AG04450 (cell line): ENCODE measurements at regions not wholly inside any gene's neighbourhood (a gene's known extent, or its start where the extent isn't known, plus 50 kb on each side); places are given as distances from the start of the nearest gene placed in this dataset.
"Not testable (repeated sequence)": the region's sequence is repeated elsewhere in the genome, so short reads cannot be mapped to it uniquely, and the experiment has no call there.

ENCODE experiments used
- CTCF ChIA-PET: fragments of 300-600, 350-600 bp; formaldehyde crosslinking; extraction: SDS; loops from one replicate; lab custom pipeline; 2022; ENCODE audit warnings: antibody characterized with exemption, inconsistent platforms; lab: Charles Lee
- POLR2A ChIA-PET: fragments of 350-600 bp; formaldehyde crosslinking; extraction: SDS; loops from one replicate; lab custom pipeline; 2021; ENCODE audit warnings: antibody characterized with exemption, inconsistent platforms; lab: Yijun Ruan, JAX
- DNase-seq: peaks from one replicate; pipeline ENCODE4 v3.0.0-alpha.2; 2011; ENCODE audit warnings: low read depth, low spot score
- H3K27ac ChIP-seq: one replicate; pipeline ENCODE4 v1.5.1; 2012; ENCODE audit warnings: low read depth, low read length, control low read depth
- H3K27me3 ChIP-seq: one replicate; pipeline ENCODE4 v1.6.0; 2012; ENCODE audit warnings: low read length; ENCODE audit not compliant: control insufficient read depth, insufficient read depth
- H3K4me3 ChIP-seq: 2 replicates; pipeline ENCODE4 v1.5.1; 2011; ENCODE audit warnings: mild to moderate bottlenecking, low read depth, low read length, control low read depth
- H3K9me3 ChIP-seq: 2 replicates; pipeline ENCODE4 v1.5.1; 2012; ENCODE audit warnings: low read length; ENCODE audit not compliant: control insufficient read depth, insufficient read depth
- TF ChIP-seq, protein P1 (sequence below): IDR thresholded peaks from 2 replicates; pipeline ENCODE4 v1.5.1; 2011; ENCODE audit warnings: low read depth, low read length, control low read depth, inconsistent platforms

DNA sequence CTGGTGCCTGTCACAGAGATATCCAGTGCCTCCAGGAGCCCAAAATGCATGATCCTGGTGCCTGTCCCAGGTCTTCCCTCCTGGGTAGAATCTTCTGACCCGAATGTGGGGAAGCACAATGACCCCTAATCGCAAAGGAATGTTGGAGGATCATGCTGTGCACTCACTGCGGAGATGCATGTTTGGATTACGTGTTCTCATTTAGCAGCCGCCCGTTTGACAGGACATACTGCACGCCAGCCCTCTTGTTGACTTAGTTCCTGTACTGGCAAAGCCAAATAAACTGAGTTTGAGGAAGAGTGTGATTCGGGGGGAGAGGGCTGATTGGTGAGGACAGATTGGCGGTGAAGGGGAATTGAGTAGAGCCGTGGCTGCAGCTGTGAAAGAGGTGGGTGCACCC is 85.9 kb upstream of the SIM2 start:
- peaks cover 10% of the 10 kb centered on the region for H3K27me3 ChIP-seq
- H3K27ac ChIP-seq, result no peak overlapping the region
- H3K9me3 ChIP-seq, result peaks cover 7% of the 10 kb centered on the region; the same call in 1 of the 2 replicates
- ChIA-PET POLR2A (no interaction called here), CTCF (interaction anchor here (1.0 kb wide), 1 partner anchor 17 kb away, joined by 3 read pairs; no protein-coding TSS in a partner anchor)
- TF ChIP-seq, protein P1, sequence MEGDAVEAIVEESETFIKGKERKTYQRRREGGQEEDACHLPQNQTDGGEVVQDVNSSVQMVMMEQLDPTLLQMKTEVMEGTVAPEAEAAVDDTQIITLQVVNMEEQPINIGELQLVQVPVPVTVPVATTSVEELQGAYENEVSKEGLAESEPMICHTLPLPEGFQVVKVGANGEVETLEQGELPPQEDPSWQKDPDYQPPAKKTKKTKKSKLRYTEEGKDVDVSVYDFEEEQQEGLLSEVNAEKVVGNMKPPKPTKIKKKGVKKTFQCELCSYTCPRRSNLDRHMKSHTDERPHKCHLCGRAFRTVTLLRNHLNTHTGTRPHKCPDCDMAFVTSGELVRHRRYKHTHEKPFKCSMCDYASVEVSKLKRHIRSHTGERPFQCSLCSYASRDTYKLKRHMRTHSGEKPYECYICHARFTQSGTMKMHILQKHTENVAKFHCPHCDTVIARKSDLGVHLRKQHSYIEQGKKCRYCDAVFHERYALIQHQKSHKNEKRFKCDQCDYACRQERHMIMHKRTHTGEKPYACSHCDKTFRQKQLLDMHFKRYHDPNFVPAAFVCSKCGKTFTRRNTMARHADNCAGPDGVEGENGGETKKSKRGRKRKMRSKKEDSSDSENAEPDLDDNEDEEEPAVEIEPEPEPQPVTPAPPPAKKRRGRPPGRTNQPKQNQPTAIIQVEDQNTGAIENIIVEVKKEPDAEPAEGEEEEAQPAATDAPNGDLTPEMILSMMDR, result no peak
- DNase-seq, result peak; percentile 24
- H3K4me3 ChIP-seq, result no peak overlapping the region

DNA sequence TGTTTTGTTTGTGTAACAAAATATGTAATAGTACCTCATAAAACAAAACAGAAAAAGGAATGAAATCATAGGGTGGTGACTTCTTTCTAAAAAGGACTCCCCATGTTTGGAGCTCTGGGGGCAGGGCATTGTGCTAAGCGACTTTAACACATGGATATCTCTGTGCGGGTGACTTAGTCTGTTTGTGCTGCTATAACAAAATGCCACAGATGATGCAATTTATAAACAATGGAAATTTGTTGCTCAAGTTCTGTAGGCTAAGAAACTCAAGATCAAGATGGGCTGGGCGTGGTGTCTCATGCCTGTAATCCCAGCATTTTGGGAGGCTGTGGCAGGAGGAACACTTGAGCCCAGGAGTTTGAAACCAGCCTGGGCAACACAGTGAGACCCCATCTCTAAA is 85.4 kb upstream of the SIM2 start:
- no peak for DNase-seq
- ChIA-PET CTCF (no interaction called here), POLR2A (no interaction called here)
- Histone ChIP-seq H3K4me3 (no peak overlapping the region), H3K9me3 (peaks cover 7% of the 10 kb centered on the region; the same call in 1 of the 2 replicates), H3K27ac (no peak overlapping the region), H3K27me3 (peaks cover 7% of the 10 kb centered on the region)
- TF ChIP-seq, protein P1, result no peak

DNA sequence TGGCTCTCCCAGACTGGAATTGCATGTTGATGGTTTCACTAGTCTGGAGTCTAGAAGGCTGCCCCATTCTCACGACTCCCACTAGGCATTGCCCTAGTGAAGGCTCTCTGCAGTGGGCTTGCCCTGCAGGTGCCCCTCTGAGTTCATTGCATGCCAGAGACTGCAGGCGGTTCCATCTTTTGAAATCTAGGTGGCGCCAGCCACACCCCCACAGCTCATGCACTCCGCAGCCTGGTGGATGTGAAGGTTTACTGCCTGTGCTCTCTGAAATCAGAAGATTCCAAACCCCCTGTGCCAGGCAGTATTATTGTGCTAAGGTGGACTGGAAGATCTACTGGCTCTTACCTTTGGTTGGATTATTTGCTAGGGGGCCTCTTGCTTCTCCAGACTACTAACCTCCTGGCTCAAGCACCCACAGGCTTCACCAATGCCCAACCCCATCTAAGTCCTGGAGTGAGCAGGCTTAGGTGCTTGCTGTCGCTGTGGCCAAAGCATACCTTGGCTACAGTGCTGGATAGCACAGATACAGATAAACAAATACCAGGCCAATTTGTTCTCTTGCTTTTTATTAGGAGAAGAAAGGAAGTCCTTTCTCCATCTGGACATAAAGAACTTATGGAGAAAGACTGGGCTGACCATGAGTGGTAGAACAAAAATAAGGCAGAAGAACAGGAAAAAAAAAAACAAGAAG is 83.5 kb upstream of the SIM2 start:
- no peak overlapping the region for H3K27ac ChIP-seq
- ChIA-PET POLR2A (no interaction called here), CTCF (interaction anchor here (1.0 kb wide), 1 partner anchor 15 kb away, joined by 4 read pairs; no protein-coding TSS in a partner anchor)
- H3K4me3 ChIP-seq, result no peak overlapping the region
- no peak for DNase-seq
- TF ChIP-seq, protein P1, result no peak
- peaks cover 7% of the 10 kb centered on the region; the same call in 1 of the 2 replicates for H3K9me3 ChIP-seq
- peaks cover 7% of the 10 kb centered on the region for H3K27me3 ChIP-seq

DNA sequence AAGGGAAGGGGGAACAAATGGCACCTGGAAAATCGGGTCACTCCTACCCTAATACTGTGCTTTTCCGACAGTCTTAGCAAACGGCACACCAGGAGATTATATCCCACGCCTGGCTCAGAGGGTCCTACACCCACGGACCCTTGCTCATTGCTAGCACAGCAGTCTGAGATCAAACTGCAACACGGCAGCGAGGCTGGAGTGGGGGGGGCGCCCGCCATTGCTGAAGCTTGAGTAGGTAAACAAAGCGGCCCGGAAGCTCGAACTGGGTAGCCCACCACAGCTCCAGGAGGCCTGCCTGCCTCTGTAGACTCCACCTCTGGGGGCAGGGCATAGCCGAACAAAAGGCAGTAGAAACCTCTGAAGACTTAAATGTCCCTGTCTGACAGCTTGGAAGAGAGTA is 82.1 kb upstream of the SIM2 start:
- POLR2A ChIA-PET, CTCF ChIA-PET, H3K27ac ChIP-seq, H3K9me3 ChIP-seq, H3K27me3 ChIP-seq, H3K4me3 ChIP-seq, DNase-seq: not testable (repeated sequence)

DNA sequence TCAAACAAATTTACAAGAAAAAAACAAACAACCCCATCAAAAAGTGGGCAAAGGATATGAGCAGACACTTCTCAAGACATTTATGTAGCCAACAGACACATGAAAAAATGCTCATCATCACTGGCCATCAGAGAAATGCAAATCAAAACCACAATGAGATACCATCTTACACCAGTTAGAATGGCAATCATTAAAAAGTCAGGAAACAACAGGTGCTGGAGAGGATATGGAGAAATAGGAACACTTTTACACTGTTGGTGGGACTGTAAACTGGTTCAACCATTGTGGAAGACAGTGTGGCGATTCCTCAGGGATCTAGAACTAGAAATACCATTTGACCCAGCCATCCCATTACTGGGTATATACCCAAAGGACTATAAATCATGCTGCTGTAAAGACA is 77.1 kb upstream of the SIM2 start:
- CTCF ChIA-PET, H3K4me3 ChIP-seq, POLR2A ChIA-PET, DNase-seq, H3K27ac ChIP-seq, H3K9me3 ChIP-seq, H3K27me3 ChIP-seq: not testable (repeated sequence)

DNA sequence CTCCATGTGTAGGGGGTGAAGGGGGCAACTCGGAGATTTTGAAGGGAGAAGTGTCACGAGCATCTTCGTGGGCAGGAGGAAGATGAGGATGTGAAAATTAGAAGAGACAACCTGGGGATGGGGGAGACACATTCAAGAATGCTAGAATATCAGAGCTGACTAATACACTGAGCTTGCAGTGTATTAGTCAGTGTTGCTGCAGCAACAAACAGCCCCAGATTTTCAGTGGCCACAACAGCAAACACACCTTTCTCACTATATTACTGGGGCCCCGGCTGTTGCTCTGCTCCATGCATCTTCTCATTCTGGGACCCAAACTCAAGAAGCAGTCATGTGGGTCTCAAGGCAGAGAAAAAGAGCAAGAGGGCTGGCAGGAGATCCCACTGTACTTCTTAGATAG is 74.8 kb upstream of the SIM2 start:
- H3K9me3 ChIP-seq, result no peaks in the 10 kb centered on the region; the same call in 1 of the 2 replicates
- no peak overlapping the region for H3K27ac ChIP-seq
- no peaks in the 10 kb centered on the region for H3K27me3 ChIP-seq
- ChIA-PET POLR2A (no interaction called here), CTCF (no interaction called here)
- H3K4me3 ChIP-seq, result no peak overlapping the region
- TF ChIP-seq, protein P1, result no peak
- DNase-seq, result no peak
